ENCODE measurements at regions not wholly inside any gene's neighbourhood (a gene's known extent, or its start where the extent isn't known, plus 50 kb on each side); places are given as distances from the start of the nearest gene placed in this dataset.

GRCh38 chr5:26310415-26310814, 728.0 kb downstream of the CDH9 start:
- H3K18ac ChIP-seq (ENCODE audit: insufficient read length, low read depth, low read length): no peak overlapping the region
- H4K20me1 ChIP-seq (ENCODE audit: control insufficient read depth, insufficient read depth, insufficient read length): no peaks in the 10 kb centered on the region
- H4K5ac ChIP-seq (ENCODE audit: insufficient read length, low read depth, low read length): no peak overlapping the region
- H3K9ac ChIP-seq (ENCODE audit: extremely low read depth, insufficient read length, low read length): no peak overlapping the region
- Mint-ChIP-seq H3K4me1 (no peaks in the 10 kb centered on the region), H3K36me3 (ENCODE audit: insufficient read depth in 1 of 3, low read depth in 3 of 3) (no peaks in the 10 kb centered on the region), H3K9me3 (no peaks in the 10 kb centered on the region; a peak in 1 of 5 replicates), H3K27ac (no peak overlapping the region), H3K27me3 (ENCODE audit: low read depth) (no peaks in the 10 kb centered on the region), H3K4me3 (no peak overlapping the region)
- no peaks in the 10 kb centered on the region for H3K27me3 ChIP-seq (ENCODE audit: insufficient read depth, low read length)
- no peak overlapping the region for H3K14ac ChIP-seq (ENCODE audit: insufficient read depth, low read length)
- no peak for DNase-seq
- no peaks in the 10 kb centered on the region for H3K4me1 ChIP-seq (ENCODE audit: insufficient read depth, low read length)
- H2BK12ac ChIP-seq (ENCODE audit: insufficient read length, low read depth, low read length): no peak overlapping the region
- no peak overlapping the region for H4K91ac ChIP-seq (ENCODE audit: insufficient read length, low read depth, low read length)
- H3K23ac ChIP-seq (ENCODE audit: insufficient read length, low read depth, low read length): no peak overlapping the region
- no peak overlapping the region for H2BK20ac ChIP-seq (ENCODE audit: low read depth, low read length, poor library complexity, severe bottlenecking)
- no peaks in the 10 kb centered on the region for H3K9me3 ChIP-seq (ENCODE audit: control insufficient read depth, low read depth, low read length)
- H3T11ph ChIP-seq (ENCODE audit: low read length): no peak overlapping the region
- no peak overlapping the region for H3K27ac ChIP-seq (ENCODE audit: insufficient read length, low read depth, low read length)
- no peak overlapping the region for H2BK15ac ChIP-seq (ENCODE audit: low read depth, low read length)
- no peak overlapping the region for H2BK5ac ChIP-seq (ENCODE audit: insufficient read length, low read length)
- H3K79me1 ChIP-seq (ENCODE audit: insufficient read depth, low read depth, low read length, poor library complexity, severe bottlenecking): no peaks in the 10 kb centered on the region
- no peaks in the 10 kb centered on the region for H3K79me2 ChIP-seq (ENCODE audit: insufficient read depth, low read length)
- no peak overlapping the region for H3K56ac ChIP-seq (ENCODE audit: insufficient read length, low read depth, low read length)
- H2BK120ac ChIP-seq (ENCODE audit: low read depth, low read length, poor library complexity, severe bottlenecking): no peak overlapping the region
- no peak for TF ChIP-seq CTCF (conservative IDR thresholded peaks at IDR 0.05)
- no peaks in the 10 kb centered on the region for H3K23me2 ChIP-seq (ENCODE audit: insufficient read length, low read depth, low read length, poor library complexity, severe bottlenecking)
- no peak overlapping the region for H3K4ac ChIP-seq (ENCODE audit: low read depth, low read length)
- no peak overlapping the region for H2AFZ ChIP-seq (ENCODE audit: low read length)
- WGBS (ENCODE audit: extremely low coverage, insufficient read length, low lambda C conversion rate): no CpG with 5 or more reads among the region's 2 CpGs
- no peak overlapping the region for H4K8ac ChIP-seq (replicated peaks; ENCODE audit: insufficient read length, low read depth, low read length)
- no peak overlapping the region for H3K4me2 ChIP-seq (ENCODE audit: insufficient read depth, insufficient read length, low read length)
- H2AK5ac ChIP-seq (ENCODE audit: insufficient read length, low read length): no peak overlapping the region
